SJCRH30 (cell line): ENCODE measurements at regions not wholly inside any gene's neighbourhood (a gene's known extent, or its start where the extent isn't known, plus 50 kb on each side); places are given as distances from the start of the nearest gene placed in this dataset.

Source experiments
- DNase-seq, 2 experiments: peaks; one replicate each; pipeline ENCODE4 v3.0.0-alpha.2; 2015 to 2020
- H3K27ac ChIP-seq: fragments of 250-450 bp; sonication (Bioruptor Pico); 2 replicates; pipeline ENCODE4 v1.5.1; 2020; ENCODE audit warnings: mild to moderate bottlenecking, moderate library complexity
- H3K27me3 ChIP-seq: fragments of 250-450 bp; sonication (Bioruptor Pico); 2 replicates; pipeline ENCODE4 v1.5.1; 2020; ENCODE audit warnings: mild to moderate bottlenecking, moderate library complexity
- H3K36me3 ChIP-seq: fragments of 250-450 bp; sonication (Bioruptor Pico); 2 replicates; pipeline ENCODE4 v1.5.1; 2020; ENCODE audit warnings: mild to moderate bottlenecking, moderate library complexity
- H3K4me1 ChIP-seq: fragments of 250-450 bp; sonication (Bioruptor Pico); 2 replicates; pipeline ENCODE4 v1.5.1; 2020; ENCODE audit warnings: mild to moderate bottlenecking, moderate library complexity
- H3K4me3 ChIP-seq: fragments of 250-450 bp; sonication (Bioruptor Pico); 2 replicates; pipeline ENCODE4 v1.5.1; 2020; ENCODE audit warnings: mild to moderate bottlenecking, moderate library complexity
- H3K9me3 ChIP-seq: fragments of 250-450 bp; sonication (Bioruptor Pico); replicated peaks from 2 replicates; pipeline ENCODE4 v1.5.1; 2020; ENCODE audit warnings: mild to moderate bottlenecking, moderate library complexity

- Histone ChIP-seq H3K36me3 (no peaks in the 10 kb centered on the region), H3K4me1 (peaks cover 42% of the 10 kb centered on the region), H3K27ac (peak overlapping the region; percentile 64), H3K27me3 (no peaks in the 10 kb centered on the region), H3K4me3 (no peak overlapping the region), H3K9me3 (no peaks in the 10 kb centered on the region)
- DNase-seq, result no peak
Observed at GRCh38 chr11:122032317-122032716, 83.7 kb downstream of the BLID start.

- Histone ChIP-seq H3K36me3 (no peaks in the 10 kb centered on the region), H3K9me3 (no peaks in the 10 kb centered on the region), H3K4me3 (no peak overlapping the region), H3K4me1 (peaks cover 42% of the 10 kb centered on the region), H3K27me3 (no peaks in the 10 kb centered on the region), H3K27ac (peak overlapping the region; percentile 64)
- no peak for DNase-seq
Observed at GRCh38 chr11:122031813-122032212, 84.2 kb downstream of the BLID start.

- Histone ChIP-seq H3K4me3 (no peak overlapping the region), H3K27me3 (no peaks in the 10 kb centered on the region), H3K4me1 (peaks cover 40% of the 10 kb centered on the region), H3K36me3 (no peaks in the 10 kb centered on the region), H3K9me3 (no peaks in the 10 kb centered on the region), H3K27ac (no peak overlapping the region)
- no peak for DNase-seq
Observed at GRCh38 chr11:122030286-122030685, 85.7 kb downstream of the BLID start.

- no peaks in the 10 kb centered on the region for H3K9me3 ChIP-seq
- no peaks in the 10 kb centered on the region for H3K27me3 ChIP-seq
- H3K4me1 ChIP-seq, result peaks cover 39% of the 10 kb centered on the region
- no peak overlapping the region for H3K4me3 ChIP-seq
- DNase-seq, result no peak
- no peaks in the 10 kb centered on the region for H3K36me3 ChIP-seq
- peak overlapping the region; percentile 12; the same call in 1 of the 2 replicates for H3K27ac ChIP-seq
Observed at GRCh38 chr11:122028545-122028944, 87.5 kb downstream of the BLID start.

GRCh38 chr11:122028036-122028435 is 88.0 kb downstream of the BLID start:
- Histone ChIP-seq H3K9me3 (no peaks in the 10 kb centered on the region), H3K4me1 (peaks cover 34% of the 10 kb centered on the region), H3K4me3 (no peak overlapping the region), H3K27ac (0 out of 2 replicates have a peak overlapping the region, but pooled peaks have one; percentile 12), H3K27me3 (no peaks in the 10 kb centered on the region), H3K36me3 (no peaks in the 10 kb centered on the region)
- no peak for DNase-seq

GRCh38 chr11:122025757-122026156 is 90.3 kb downstream of the BLID start:
- peaks cover 1% of the 10 kb centered on the region; the same call in 1 of the 2 replicates for H3K36me3 ChIP-seq
- DNase-seq, result peak; percentile 81 to 91
- H3K27ac ChIP-seq, result peak overlapping the region; percentile 89
- H3K4me3 ChIP-seq, result peak overlapping the region; percentile 75
- H3K27me3 ChIP-seq, result no peaks in the 10 kb centered on the region
- H3K4me1 ChIP-seq, result peaks cover 21% of the 10 kb centered on the region
- H3K9me3 ChIP-seq, result no peaks in the 10 kb centered on the region

GRCh38 chr11:122024278-122024677 is 91.7 kb downstream of the BLID start:
- H3K4me3 ChIP-seq, result peak overlapping the region; percentile 75
- H3K36me3 ChIP-seq, result peaks cover 5% of the 10 kb centered on the region; the same call in 1 of the 2 replicates
- no peaks in the 10 kb centered on the region for H3K27me3 ChIP-seq
- H3K27ac ChIP-seq, result peak overlapping the region; percentile 89
- H3K9me3 ChIP-seq, result no peaks in the 10 kb centered on the region
- DNase-seq, result peak; percentile 90 to 96
- H3K4me1 ChIP-seq, result peaks cover 14% of the 10 kb centered on the region

GRCh38 chr11:122023614-122024250 is 92.3 kb downstream of the BLID start:
- peaks cover 13% of the 10 kb centered on the region for H3K4me1 ChIP-seq
- peaks cover 5% of the 10 kb centered on the region; the same call in 1 of the 2 replicates for H3K36me3 ChIP-seq
- H3K27me3 ChIP-seq, result no peaks in the 10 kb centered on the region
- DNase-seq, result peak in 1 of 2 experiments; percentile 53
- H3K27ac ChIP-seq, result peak overlapping the region; percentile 89
- peak overlapping the region; percentile 75 for H3K4me3 ChIP-seq
- no peaks in the 10 kb centered on the region for H3K9me3 ChIP-seq

GRCh38 chr11:122022646-122023045 is 93.4 kb downstream of the BLID start:
- H3K27ac ChIP-seq, result peak overlapping the region; percentile 5; the same call in 1 of the 2 replicates
- no peaks in the 10 kb centered on the region for H3K27me3 ChIP-seq
- peaks cover 7% of the 10 kb centered on the region; the same call in 1 of the 2 replicates for H3K4me1 ChIP-seq
- no peak overlapping the region for H3K4me3 ChIP-seq
- DNase-seq, result no peak
- peaks cover 5% of the 10 kb centered on the region; the same call in 1 of the 2 replicates for H3K36me3 ChIP-seq
- no peaks in the 10 kb centered on the region for H3K9me3 ChIP-seq

GRCh38 chr11:122020902-122021301 is 95.1 kb downstream of the BLID start:
- no peak for DNase-seq
- no peaks in the 10 kb centered on the region for H3K9me3 ChIP-seq

GRCh38 chr11:122019908-122020694 is 95.9 kb downstream of the BLID start:
- no peaks in the 10 kb centered on the region for H3K9me3 ChIP-seq
- DNase-seq, result no peak
- H3K36me3 ChIP-seq, result peaks cover 14% of the 10 kb centered on the region
- no peak overlapping the region for H3K4me3 ChIP-seq
- no peaks in the 10 kb centered on the region for H3K27me3 ChIP-seq
- H3K27ac ChIP-seq, result no peak overlapping the region
- H3K4me1 ChIP-seq, result peaks cover 7% of the 10 kb centered on the region; the same call in 1 of the 2 replicates

More at GRCh38 chr11:122020902-122021301, 95.1 kb downstream of the BLID start:
- H3K27me3 ChIP-seq, result no peaks in the 10 kb centered on the region
- H3K4me1 ChIP-seq, result peaks cover 7% of the 10 kb centered on the region; the same call in 1 of the 2 replicates
- H3K36me3 ChIP-seq, result peaks cover 7% of the 10 kb centered on the region; the same call in 1 of the 2 replicates
- no peak overlapping the region for H3K4me3 ChIP-seq
- H3K27ac ChIP-seq, result no peak overlapping the region

GRCh38 chr11:122007601-122008071 is 108.4 kb downstream of the BLID start:
- H3K4me1 ChIP-seq, result peaks cover 32% of the 10 kb centered on the region
- DNase-seq, result peak; percentile 67 to 84
- H3K36me3 ChIP-seq, result peaks cover 5% of the 10 kb centered on the region; the same call in 1 of the 2 replicates
- no peak overlapping the region for H3K4me3 ChIP-seq
- H3K27me3 ChIP-seq, result no peaks in the 10 kb centered on the region
- peak overlapping the region; percentile 62 for H3K27ac ChIP-seq
- 0 out of 2 replicates have a peak, but pooled peaks cover 4% of the 10 kb centered on the region for H3K9me3 ChIP-seq

GRCh38 chr11:122004446-122004845 is 111.6 kb downstream of the BLID start:
- H3K9me3 ChIP-seq, result peaks cover 4% of the 10 kb centered on the region; the same call in 1 of the 2 replicates
- H3K27me3 ChIP-seq, result no peaks in the 10 kb centered on the region
- H3K4me3 ChIP-seq, result no peak overlapping the region
- peaks cover 36% of the 10 kb centered on the region for H3K4me1 ChIP-seq
- H3K36me3 ChIP-seq, result peaks cover 16% of the 10 kb centered on the region
- H3K27ac ChIP-seq, result peak overlapping the region; percentile 36
- peak; percentile 26 to 68 for DNase-seq

GRCh38 chr11:122002926-122003325 is 113.1 kb downstream of the BLID start:
- DNase-seq, result no peak
- no peak overlapping the region for H3K4me3 ChIP-seq
- peaks cover 4% of the 10 kb centered on the region; the same call in 1 of the 2 replicates for H3K9me3 ChIP-seq
- H3K27ac ChIP-seq, result no peak overlapping the region
- peaks cover 24% of the 10 kb centered on the region for H3K36me3 ChIP-seq
- H3K4me1 ChIP-seq, result peaks cover 34% of the 10 kb centered on the region
- no peaks in the 10 kb centered on the region for H3K27me3 ChIP-seq

- no peaks in the 10 kb centered on the region for H3K27me3 ChIP-seq
- H3K36me3 ChIP-seq, result peaks cover 26% of the 10 kb centered on the region
- peaks cover 31% of the 10 kb centered on the region for H3K4me1 ChIP-seq
- no peak for DNase-seq
- peaks cover 4% of the 10 kb centered on the region; the same call in 1 of the 2 replicates for H3K9me3 ChIP-seq
- H3K27ac ChIP-seq, result no peak overlapping the region
- no peak overlapping the region for H3K4me3 ChIP-seq
Observed at GRCh38 chr11:122002047-122002446, 114.0 kb downstream of the BLID start.
